BLaER1 treated with 17β-estradiol and CSF1 and Interleukin-3, amounts not matched to agents 10 nM and 100 nM (cell line): ENCODE measurements at regions not wholly inside any gene's neighbourhood (a gene's known extent, or its start where the extent isn't known, plus 50 kb on each side); places are given as distances from the start of the nearest gene placed in this dataset.
A peak's percentile ranks its signal among the peaks of the same experiment; 100 is the strongest.

ENCODE experiments used
- H3K27ac ChIP-seq, 11 experiments: shearing (Covaris generic); formaldehyde crosslinking; 2 replicates each; pipeline ENCODE4 v1.8.1; 2022
- H3K27me3 ChIP-seq, 11 experiments: shearing (Covaris generic); formaldehyde crosslinking; 2 replicates each; pipeline ENCODE4 v1.8.1; 2022
- H3K36me3 ChIP-seq, 11 experiments: shearing (Covaris generic); formaldehyde crosslinking; 2 replicates each; pipeline ENCODE4 v1.8.1; 2022
- H3K4me1 ChIP-seq, 10 experiments: shearing (Covaris generic); formaldehyde crosslinking; 2 replicates each; pipeline ENCODE4 v1.8.1; 2022
- H3K4me2 ChIP-seq, 11 experiments: shearing (Covaris generic); formaldehyde crosslinking; 2 replicates each; pipeline ENCODE4 v1.8.1; 2022
- H3K4me3 ChIP-seq, 10 experiments: shearing (Covaris generic); formaldehyde crosslinking; 2 replicates each; pipeline ENCODE4 v1.8.1; 2022
- H3K9ac ChIP-seq, 11 experiments: shearing (Covaris generic); formaldehyde crosslinking; 2 replicates each; pipeline ENCODE4 v1.8.1; 2022
- H3K9me3 ChIP-seq, 11 experiments: shearing (Covaris generic); formaldehyde crosslinking; replicated peaks in 1 of 11; 2 replicates each; pipeline ENCODE4 v1.8.1; 2022
- H4K20me1 ChIP-seq, 11 experiments: shearing (Covaris generic); formaldehyde crosslinking; 2 replicates each; pipeline ENCODE4 v1.8.1; 2022
- Cebpa-rat ChIP-seq, 11 experiments: shearing (Covaris generic); IDR thresholded peaks; 2 replicates each; pipeline ENCODE4 v1.8.1; 2022

- no peak for TF ChIP-seq Cebpa-rat (IDR thresholded peaks at IDR 0.05)
- H3K4me3 ChIP-seq, result no peak overlapping the region
- H3K4me1 ChIP-seq, result no peaks in the 10 kb centered on the region
- H3K9me3 ChIP-seq, result no peaks in the 10 kb centered on the region
- H3K27me3 ChIP-seq, result no peaks in the 10 kb centered on the region
- no peak overlapping the region for H3K27ac ChIP-seq
- H3K36me3 ChIP-seq, result no peaks in the 10 kb centered on the region
- H3K9ac ChIP-seq, result no peak overlapping the region
- H3K4me2 ChIP-seq, result no peak overlapping the region
- H4K20me1 ChIP-seq, result no peaks in the 10 kb centered on the region
Measured at GRCh38 chr10:61112771-61113170, 168.8 kb upstream of the RHOBTB1 start.

- Histone ChIP-seq H3K36me3 (no peaks in the 10 kb centered on the region), H3K27ac (no peak overlapping the region), H3K4me1 (no peaks in the 10 kb centered on the region), H3K9me3 (no peaks in the 10 kb centered on the region), H3K9ac (no peak overlapping the region), H3K4me2 (no peak overlapping the region), H3K27me3 (no peaks in the 10 kb centered on the region), H4K20me1 (no peaks in the 10 kb centered on the region), H3K4me3 (no peak overlapping the region)
- TF ChIP-seq Cebpa-rat (IDR thresholded peaks at IDR 0.05), result no peak
Measured at GRCh38 chr10:61110936-61111335, 167.0 kb upstream of the RHOBTB1 start.

GRCh38 chr10:61110188-61110844 is 166.3 kb upstream of the RHOBTB1 start:
- no peak for TF ChIP-seq Cebpa-rat (IDR thresholded peaks at IDR 0.05)
- no peaks in the 10 kb centered on the region for H3K36me3 ChIP-seq
- no peaks in the 10 kb centered on the region for H3K4me1 ChIP-seq
- H3K27me3 ChIP-seq, result no peaks in the 10 kb centered on the region
- no peaks in the 10 kb centered on the region for H3K9me3 ChIP-seq
- H3K27ac ChIP-seq, result no peak overlapping the region
- H4K20me1 ChIP-seq, result no peaks in the 10 kb centered on the region
- H3K4me3 ChIP-seq, result no peak overlapping the region
- H3K4me2 ChIP-seq, result no peak overlapping the region
- H3K9ac ChIP-seq, result no peak overlapping the region

GRCh38 chr10:61108915-61109314 is 164.9 kb upstream of the RHOBTB1 start:
- no peak overlapping the region for H3K9ac ChIP-seq
- H3K4me1 ChIP-seq, result no peaks in the 10 kb centered on the region
- no peaks in the 10 kb centered on the region for H3K9me3 ChIP-seq
- H4K20me1 ChIP-seq, result no peaks in the 10 kb centered on the region
- no peak for TF ChIP-seq Cebpa-rat (IDR thresholded peaks at IDR 0.05)
- H3K4me2 ChIP-seq, result no peak overlapping the region
- no peaks in the 10 kb centered on the region for H3K36me3 ChIP-seq
- no peaks in the 10 kb centered on the region for H3K27me3 ChIP-seq
- no peak overlapping the region for H3K4me3 ChIP-seq
- H3K27ac ChIP-seq, result no peak overlapping the region

- H3K36me3 ChIP-seq, result no peaks in the 10 kb centered on the region
- H3K4me3 ChIP-seq, result no peak overlapping the region
- H3K4me1 ChIP-seq, result peaks cover 7 to 13% (median 11%) of the 10 kb centered on the region in 10 experiments; a peak in 19 of 20 replicates
- no peaks in the 10 kb centered on the region for H3K27me3 ChIP-seq
- H3K27ac ChIP-seq, result no peak overlapping the region
- H3K9ac ChIP-seq, result no peak overlapping the region
- no peak for TF ChIP-seq Cebpa-rat (IDR thresholded peaks at IDR 0.05)
- no peaks in the 10 kb centered on the region for H4K20me1 ChIP-seq
- no peaks in the 10 kb centered on the region; a peak in 1 of 22 replicates for H3K9me3 ChIP-seq
- no peak overlapping the region for H3K4me2 ChIP-seq
Measured at GRCh38 chr10:61100887-61101286, 156.9 kb upstream of the RHOBTB1 start.

- Histone ChIP-seq H3K4me2 (no peak overlapping the region), H3K4me1 (peaks cover 8 to 18% (median 15%) of the 10 kb centered on the region in 10 experiments; a peak in 19 of 20 replicates), H3K9ac (no peak overlapping the region), H3K27me3 (no peaks in the 10 kb centered on the region), H4K20me1 (no peaks in the 10 kb centered on the region), H3K36me3 (no peaks in the 10 kb centered on the region), H3K27ac (no peak overlapping the region), H3K4me3 (no peak overlapping the region), H3K9me3 (no peaks in the 10 kb centered on the region; a peak in 1 of 22 replicates)
- TF ChIP-seq Cebpa-rat (IDR thresholded peaks at IDR 0.05), result no peak
Measured at GRCh38 chr10:61099756-61100155, 155.8 kb upstream of the RHOBTB1 start.

GRCh38 chr10:61098966-61099365 is 155.0 kb upstream of the RHOBTB1 start:
- TF ChIP-seq Cebpa-rat (IDR thresholded peaks at IDR 0.05), result no peak
- Histone ChIP-seq H3K4me1 (peaks cover 8 to 22% (median 17%) of the 10 kb centered on the region in 10 experiments; a peak in 19 of 20 replicates), H3K27ac (no peak overlapping the region), H3K4me3 (no peak overlapping the region), H3K9ac (no peak overlapping the region), H3K27me3 (no peaks in the 10 kb centered on the region), H4K20me1 (no peaks in the 10 kb centered on the region), H3K4me2 (no peak overlapping the region), H3K36me3 (no peaks in the 10 kb centered on the region), H3K9me3 (no peaks in the 10 kb centered on the region; a peak in 1 of 22 replicates)

GRCh38 chr10:61097026-61097425 is 153.0 kb upstream of the RHOBTB1 start:
- no peak for TF ChIP-seq Cebpa-rat (IDR thresholded peaks at IDR 0.05)

GRCh38 chr10:61096056-61096455 is 152.1 kb upstream of the RHOBTB1 start:
- Histone ChIP-seq H3K27me3 (no peaks in the 10 kb centered on the region), H3K9ac (no peak overlapping the region), H4K20me1 (no peaks in the 10 kb centered on the region), H3K36me3 (no peaks in the 10 kb centered on the region), H3K9me3 (no peaks in the 10 kb centered on the region; a peak in 1 of 22 replicates), H3K27ac (no peak overlapping the region), H3K4me3 (no peak overlapping the region), H3K4me2 (no peak overlapping the region), H3K4me1 (peaks cover 8 to 22% (median 17%) of the 10 kb centered on the region in 10 experiments; a peak in 19 of 20 replicates)
- no peak for TF ChIP-seq Cebpa-rat (IDR thresholded peaks at IDR 0.05)

More at GRCh38 chr10:61097026-61097425, 153.0 kb upstream of the RHOBTB1 start:
- no peaks in the 10 kb centered on the region for H3K27me3 ChIP-seq
- no peaks in the 10 kb centered on the region for H4K20me1 ChIP-seq
- H3K36me3 ChIP-seq, result no peaks in the 10 kb centered on the region
- peaks cover 8 to 22% (median 17%) of the 10 kb centered on the region in 10 experiments; a peak in 19 of 20 replicates for H3K4me1 ChIP-seq
- H3K4me3 ChIP-seq, result no peak overlapping the region
- peak overlapping the region; percentile 8 to 69 (median 48); a peak in 21 of 22 replicates for H3K4me2 ChIP-seq
- H3K9ac ChIP-seq, result no peak overlapping the region
- no peak overlapping the region for H3K27ac ChIP-seq
- H3K9me3 ChIP-seq, result no peaks in the 10 kb centered on the region; a peak in 1 of 22 replicates

- Histone ChIP-seq H3K9ac (no peak overlapping the region), H4K20me1 (no peaks in the 10 kb centered on the region), H3K4me2 (no peak overlapping the region), H3K36me3 (no peaks in the 10 kb centered on the region), H3K27ac (no peak overlapping the region), H3K4me3 (no peak overlapping the region), H3K9me3 (no peaks in the 10 kb centered on the region; a peak in 1 of 22 replicates), H3K27me3 (no peaks in the 10 kb centered on the region), H3K4me1 (peaks cover 0 to 10% (median 7%) of the 10 kb centered on the region in 10 experiments; a peak in 14 of 20 replicates)
- no peak for TF ChIP-seq Cebpa-rat (IDR thresholded peaks at IDR 0.05)
Measured at GRCh38 chr10:61091531-61091930, 147.5 kb upstream of the RHOBTB1 start.
